Astrocyte (in vitro differentiated cells and primary cell): ENCODE measurements at regions not wholly inside any gene's neighbourhood (a gene's known extent, or its start where the extent isn't known, plus 50 kb on each side); places are given as distances from the start of the nearest gene placed in this dataset.
A peak's percentile ranks its signal among the peaks of the same experiment; 100 is the strongest.

ENCODE experiments used
- DNase-seq: peaks from one replicate; pipeline ENCODE4 v3.0.0-alpha.2; 2010; ENCODE audit warnings: low read depth
- FAIRE-seq: peaks from 2 replicates; lab custom pipeline; 2011; peaks lifted over from hg19 to GRCh38; lab: Jason Lieb, UNC
- H2AFZ ChIP-seq: 2 replicates; pipeline ENCODE4 v1.6.0; 2012; ENCODE audit warnings: low read depth, low read length, inconsistent platforms
- H3K27ac ChIP-seq: 2 replicates; pipeline ENCODE4 v1.5.1; 2011; ENCODE audit warnings: low read depth, low read length, inconsistent platforms
- H3K27me3 ChIP-seq: 2 replicates; pipeline ENCODE4 v1.6.0; 2011; ENCODE audit warnings: low read length, inconsistent platforms; ENCODE audit not compliant: insufficient read depth
- H3K36me3 ChIP-seq: 2 replicates; pipeline ENCODE4 v1.5.1; 2011; ENCODE audit warnings: low read length, inconsistent platforms; ENCODE audit not compliant: insufficient read depth
- H3K4me1 ChIP-seq: 2 replicates; pipeline ENCODE4 v1.5.1; 2011; ENCODE audit warnings: low read length, inconsistent platforms; ENCODE audit not compliant: insufficient read depth
- H3K4me2 ChIP-seq: 2 replicates; pipeline ENCODE4 v1.6.0; 2012; ENCODE audit warnings: low read length, inconsistent platforms
- H3K4me3 ChIP-seq: 2 replicates; pipeline ENCODE4 v1.5.1; 2011; ENCODE audit warnings: low read depth, mild to moderate bottlenecking, low read length, inconsistent platforms; ENCODE audit not compliant: insufficient read depth
- H3K79me2 ChIP-seq: 2 replicates; pipeline ENCODE4 v1.6.0; 2012; ENCODE audit warnings: mild to moderate bottlenecking, low read length, inconsistent platforms; ENCODE audit not compliant: insufficient read depth
- H3K9ac ChIP-seq: 2 replicates; pipeline ENCODE4 v1.6.0; 2012; ENCODE audit warnings: mild to moderate bottlenecking, low read length, inconsistent platforms
- H3K9me3 ChIP-seq: 2 replicates; pipeline ENCODE4 v1.5.1; 2012; ENCODE audit warnings: low read depth, mild to moderate bottlenecking, low read length, inconsistent platforms; ENCODE audit not compliant: insufficient read depth
- H4K20me1 ChIP-seq: 2 replicates; pipeline ENCODE4 v1.6.0; 2012; ENCODE audit warnings: low read length, inconsistent platforms; ENCODE audit not compliant: insufficient read depth
- H3K27ac Mint-ChIP-seq: one replicate; pipeline ENCODE4 v1.8.0; 2021; ENCODE audit warnings: mild to moderate bottlenecking, mixed read lengths; ENCODE audit not compliant: unreplicated experiment
- H3K27me3 Mint-ChIP-seq: one replicate; pipeline ENCODE4 v1.8.0; 2021; ENCODE audit warnings: low read depth, mixed read lengths; ENCODE audit not compliant: unreplicated experiment
- H3K36me3 Mint-ChIP-seq: one replicate; pipeline ENCODE4 v1.8.0; 2021; ENCODE audit warnings: low read depth, mixed read lengths; ENCODE audit not compliant: unreplicated experiment
- H3K4me1 Mint-ChIP-seq: one replicate; pipeline ENCODE4 v1.8.0; 2021; ENCODE audit warnings: low read depth, mixed read lengths; ENCODE audit not compliant: unreplicated experiment
- H3K4me3 Mint-ChIP-seq: one replicate; pipeline ENCODE4 v1.8.0; 2021; ENCODE audit warnings: mild to moderate bottlenecking, moderate library complexity, mixed read lengths; ENCODE audit not compliant: unreplicated experiment
- H3K9me3 Mint-ChIP-seq: one replicate; pipeline ENCODE4 v1.8.0; 2021; ENCODE audit warnings: mild to moderate bottlenecking, mixed read lengths; ENCODE audit not compliant: unreplicated experiment
- CTCF ChIP-seq: IDR thresholded peaks from 2 replicates; pipeline ENCODE4 v1.5.1; 2011; ENCODE audit warnings: low read depth, mild to moderate bottlenecking, inconsistent platforms, low read length, moderate library complexity; ENCODE audit not compliant: insufficient read depth
- EZH2 ChIP-seq: IDR thresholded peaks from 2 replicates; pipeline ENCODE4 v1.6.1; 2012; ENCODE audit warnings: mild to moderate bottlenecking, low read length, inconsistent platforms; ENCODE audit not compliant: insufficient read depth

- Mint-ChIP-seq H3K27me3 (no peaks in the 10 kb centered on the region), H3K4me1 (peaks cover 13% of the 10 kb centered on the region), H3K36me3 (no peaks in the 10 kb centered on the region), H3K9me3 (peaks cover 15% of the 10 kb centered on the region), H3K4me3 (no peak overlapping the region), H3K27ac (no peak overlapping the region)
- H2AFZ ChIP-seq, result no peak overlapping the region
- peaks cover 5% of the 10 kb centered on the region for H3K4me1 ChIP-seq
- H3K36me3 ChIP-seq, result no peaks in the 10 kb centered on the region
- no peaks in the 10 kb centered on the region for H3K27me3 ChIP-seq
- H3K4me2 ChIP-seq, result no peak overlapping the region
- no peaks in the 10 kb centered on the region for H3K79me2 ChIP-seq
- peaks cover 14% of the 10 kb centered on the region for H3K9me3 ChIP-seq
- TF ChIP-seq EZH2 (no peak), CTCF (no peak)
- no peak overlapping the region for H3K9ac ChIP-seq
- no peaks in the 10 kb centered on the region for H4K20me1 ChIP-seq
- FAIRE-seq (no peak), DNase-seq (no peak)
- no peak overlapping the region for H3K27ac ChIP-seq
- H3K4me3 ChIP-seq, result no peak overlapping the region
These were observed 251.0 kb upstream of the FAR2 start for GRCh38 chr12:28898038-28898437.

- Histone ChIP-seq H3K9me3 (peaks cover 14% of the 10 kb centered on the region), H3K9ac (peak overlapping the region; percentile 25), H4K20me1 (no peaks in the 10 kb centered on the region), H3K27me3 (no peaks in the 10 kb centered on the region), H3K79me2 (no peaks in the 10 kb centered on the region), H3K36me3 (no peaks in the 10 kb centered on the region), H3K4me2 (peak overlapping the region; percentile 26), H3K27ac (peak overlapping the region; percentile 79), H2AFZ (no peak overlapping the region), H3K4me1 (peaks cover 5% of the 10 kb centered on the region), H3K4me3 (no peak overlapping the region)
- Mint-ChIP-seq H3K9me3 (peaks cover 15% of the 10 kb centered on the region), H3K4me3 (no peak overlapping the region), H3K36me3 (no peaks in the 10 kb centered on the region), H3K27me3 (no peaks in the 10 kb centered on the region), H3K27ac (peak overlapping the region; percentile 85), H3K4me1 (peaks cover 13% of the 10 kb centered on the region)
- peak; percentile 83 for FAIRE-seq
- TF ChIP-seq CTCF (no peak), EZH2 (no peak)
- DNase-seq, result peak; percentile 99
These were observed 249.1 kb upstream of the FAR2 start for GRCh38 chr12:28899951-28900350.

GRCh38 chr12:28905220-28905955, 243.7 kb upstream of the FAR2 start:
- no peak overlapping the region for H3K27ac ChIP-seq
- H3K9me3 ChIP-seq, result peaks cover 14% of the 10 kb centered on the region
- no peak overlapping the region for H3K4me2 ChIP-seq
- no peaks in the 10 kb centered on the region for H3K4me1 ChIP-seq
- no peaks in the 10 kb centered on the region for H3K27me3 ChIP-seq
- H3K36me3 Mint-ChIP-seq, result no peaks in the 10 kb centered on the region
- FAIRE-seq, result no peak
- H3K9me3 Mint-ChIP-seq, result peaks cover 8% of the 10 kb centered on the region
- TF ChIP-seq CTCF, result no peak
- no peak for TF ChIP-seq EZH2
- no peaks in the 10 kb centered on the region for H4K20me1 ChIP-seq
- H2AFZ ChIP-seq, result no peak overlapping the region
- H3K4me1 Mint-ChIP-seq, result no peaks in the 10 kb centered on the region
- H3K9ac ChIP-seq, result no peak overlapping the region
- no peak for DNase-seq
- H3K27me3 Mint-ChIP-seq, result no peaks in the 10 kb centered on the region
- H3K4me3 Mint-ChIP-seq, result no peak overlapping the region
- H3K36me3 ChIP-seq, result no peaks in the 10 kb centered on the region
- no peak overlapping the region for H3K27ac Mint-ChIP-seq
- no peak overlapping the region for H3K4me3 ChIP-seq
- H3K79me2 ChIP-seq, result no peaks in the 10 kb centered on the region
